Fibroblast of pulmonary artery (primary cell): ENCODE measurements at regions not wholly inside any gene's neighbourhood (a gene's known extent, or its start where the extent isn't known, plus 50 kb on each side); places are given as distances from the start of the nearest gene placed in this dataset.
A peak's percentile ranks its signal among the peaks of the same experiment; 100 is the strongest.
"Not testable (repeated sequence)": the region's sequence is repeated elsewhere in the genome, so short reads cannot be mapped to it uniquely, and the experiment has no call there.

Experiments used
- DNase-seq: peaks from one replicate; pipeline ENCODE4 v3.0.0-alpha.2; 2010; ENCODE audit warnings: low read depth
- H3K4me3 ChIP-seq: replicated peaks from 2 replicates; pipeline ENCODE4 v1.5.1; 2011; ENCODE audit warnings: low read depth, mild to moderate bottlenecking, control low read depth, low read length, moderate library complexity
- TF ChIP-seq, protein P1 (sequence below): IDR thresholded peaks from 2 replicates; pipeline ENCODE4 v1.5.1; 2011; ENCODE audit warnings: mild to moderate bottlenecking, control low read depth, low read length, inconsistent platforms; ENCODE audit errors: missing control alignments

DNA sequence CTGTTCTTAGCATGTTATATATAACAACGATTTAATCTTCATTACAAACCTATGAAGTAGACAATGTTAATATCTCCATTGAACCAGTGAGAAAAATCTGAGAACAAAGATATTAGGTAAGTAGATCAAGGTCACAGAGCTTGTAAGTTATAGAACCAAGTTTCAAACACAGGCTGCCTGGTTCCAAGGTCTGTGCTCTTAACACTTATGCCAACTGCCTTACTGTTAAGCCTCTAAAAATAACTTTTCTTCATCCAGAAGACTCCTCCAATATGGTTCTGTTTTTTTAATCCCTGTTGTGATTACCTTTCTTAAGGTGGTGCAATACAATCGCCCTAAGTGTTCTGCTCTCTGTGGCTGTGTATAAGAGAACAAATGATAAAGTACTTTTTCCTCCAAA, 282.0 kb upstream of the GRID2 start:
- TF ChIP-seq, protein P1, sequence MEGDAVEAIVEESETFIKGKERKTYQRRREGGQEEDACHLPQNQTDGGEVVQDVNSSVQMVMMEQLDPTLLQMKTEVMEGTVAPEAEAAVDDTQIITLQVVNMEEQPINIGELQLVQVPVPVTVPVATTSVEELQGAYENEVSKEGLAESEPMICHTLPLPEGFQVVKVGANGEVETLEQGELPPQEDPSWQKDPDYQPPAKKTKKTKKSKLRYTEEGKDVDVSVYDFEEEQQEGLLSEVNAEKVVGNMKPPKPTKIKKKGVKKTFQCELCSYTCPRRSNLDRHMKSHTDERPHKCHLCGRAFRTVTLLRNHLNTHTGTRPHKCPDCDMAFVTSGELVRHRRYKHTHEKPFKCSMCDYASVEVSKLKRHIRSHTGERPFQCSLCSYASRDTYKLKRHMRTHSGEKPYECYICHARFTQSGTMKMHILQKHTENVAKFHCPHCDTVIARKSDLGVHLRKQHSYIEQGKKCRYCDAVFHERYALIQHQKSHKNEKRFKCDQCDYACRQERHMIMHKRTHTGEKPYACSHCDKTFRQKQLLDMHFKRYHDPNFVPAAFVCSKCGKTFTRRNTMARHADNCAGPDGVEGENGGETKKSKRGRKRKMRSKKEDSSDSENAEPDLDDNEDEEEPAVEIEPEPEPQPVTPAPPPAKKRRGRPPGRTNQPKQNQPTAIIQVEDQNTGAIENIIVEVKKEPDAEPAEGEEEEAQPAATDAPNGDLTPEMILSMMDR = no peak
- DNase-seq = no peak
- H3K4me3 ChIP-seq = no peak overlapping the region

DNA sequence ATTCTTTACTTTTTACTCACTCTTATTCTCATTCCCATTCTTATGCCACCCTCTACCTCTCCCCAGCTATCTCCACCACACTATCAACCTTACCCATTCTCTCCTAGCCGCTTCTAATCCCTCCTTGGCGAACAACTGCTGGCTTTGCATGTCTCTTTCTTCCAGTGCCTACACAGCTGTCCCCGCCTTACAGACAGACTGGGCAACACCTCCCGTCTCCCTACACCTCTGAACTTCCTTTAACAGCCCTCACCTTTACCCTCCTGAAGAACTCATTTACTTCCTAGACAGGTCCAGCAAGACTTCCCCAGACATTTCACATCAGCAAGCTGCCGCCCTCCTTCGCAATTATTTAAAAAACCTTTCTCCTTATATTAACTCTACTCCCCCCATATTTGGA, 274.9 kb upstream of the GRID2 start:
- not testable (repeated sequence) for DNase-seq, H3K4me3 ChIP-seq

DNA sequence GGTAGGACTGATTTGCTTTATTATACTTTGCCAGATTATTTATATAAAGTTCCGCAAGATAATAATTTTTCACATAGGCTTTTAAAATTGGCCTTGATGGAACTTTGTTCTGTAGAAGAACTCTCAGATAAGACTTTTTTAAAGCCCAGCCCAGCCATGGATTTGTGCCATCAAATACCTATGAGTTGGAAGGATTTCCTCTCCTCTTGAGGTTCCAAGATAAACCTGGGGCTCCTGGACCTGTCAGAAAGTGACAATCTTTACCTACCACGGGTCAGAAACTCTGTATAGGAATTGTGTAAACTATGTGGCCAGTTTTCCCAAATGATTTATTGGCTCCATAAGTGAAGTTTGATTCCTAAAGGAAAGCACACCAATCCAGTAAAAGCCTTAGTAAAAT, 271.9 kb upstream of the GRID2 start:
- no peak overlapping the region for H3K4me3 ChIP-seq
- DNase-seq = no peak
- TF ChIP-seq, protein P1 = no peak

DNA sequence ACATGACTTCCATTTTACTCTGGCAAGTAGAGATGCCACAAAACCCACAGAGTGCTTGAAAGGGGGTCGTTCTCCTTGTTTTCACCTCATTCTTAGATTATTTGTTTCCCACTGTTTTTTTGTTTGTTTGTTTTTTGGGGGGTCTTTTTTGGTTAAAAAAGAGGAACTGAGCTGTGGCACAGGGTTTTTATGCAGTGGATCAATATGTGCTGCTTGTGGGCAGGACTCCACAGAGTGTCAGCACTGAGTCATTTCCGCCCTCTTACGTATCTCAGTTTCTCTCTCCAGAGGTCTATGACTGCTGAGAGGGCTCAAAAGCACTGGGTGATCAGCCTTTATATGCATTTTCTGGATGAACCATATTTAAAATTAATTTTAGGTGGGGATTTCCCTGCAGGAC, 268.1 kb upstream of the GRID2 start:
- TF ChIP-seq, protein P1 = no peak
- no peak for DNase-seq
- no peak overlapping the region for H3K4me3 ChIP-seq

DNA sequence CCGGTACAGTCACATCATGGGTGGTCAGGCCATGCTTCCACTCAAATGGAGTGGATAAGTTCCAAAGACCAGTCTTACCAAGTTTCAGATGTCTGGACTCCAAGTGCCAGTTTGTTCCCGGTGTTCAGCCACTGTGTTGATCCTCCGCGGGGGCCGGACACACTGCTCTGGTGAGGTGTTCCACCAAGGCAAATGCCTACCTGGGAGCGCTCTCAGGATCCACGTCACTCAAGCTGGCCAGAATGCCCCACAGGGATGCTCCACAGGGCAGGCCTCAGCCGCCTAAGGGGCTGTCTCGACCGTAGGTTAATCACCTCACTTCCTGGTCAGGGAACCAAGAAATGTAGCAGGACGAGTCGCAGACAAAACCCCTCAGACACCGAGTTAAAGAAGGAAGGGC, 258.0 kb upstream of the GRID2 start:
- no peak for DNase-seq
- no peak overlapping the region for H3K4me3 ChIP-seq
- TF ChIP-seq, protein P1 = no peak

DNA sequence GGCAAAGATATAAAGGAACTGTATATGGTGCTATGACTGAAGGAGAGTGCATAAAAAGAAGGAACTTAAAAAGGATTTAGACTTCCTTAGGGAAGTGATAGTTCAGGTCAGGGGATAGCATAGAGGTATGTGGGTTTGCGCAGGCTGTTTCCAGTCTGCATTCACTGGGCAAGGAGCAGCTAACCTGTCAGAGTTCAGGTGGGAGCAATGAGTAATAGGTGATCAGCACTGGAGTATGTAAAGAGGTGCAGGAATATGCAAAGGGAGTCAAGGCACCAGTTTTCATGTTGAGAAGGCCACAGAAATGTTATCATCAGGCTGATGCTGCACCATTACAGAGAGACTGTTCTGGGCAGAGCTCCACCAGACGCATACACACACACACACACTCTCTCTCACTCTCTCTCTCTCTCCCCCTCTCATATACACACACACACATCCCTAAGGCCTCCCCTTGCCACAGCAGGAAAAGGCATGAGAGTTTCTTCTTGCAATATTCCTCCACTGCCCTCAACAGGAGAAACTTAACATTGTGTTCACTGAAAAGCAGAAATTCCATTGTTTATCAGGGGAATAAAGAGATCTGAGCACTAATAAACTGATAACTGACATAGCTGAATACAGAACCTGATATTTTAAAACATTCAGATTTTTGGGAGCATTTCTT, 256.4 kb upstream of the GRID2 start:
- DNase-seq = peak; percentile 91
- H3K4me3 ChIP-seq = no peak overlapping the region
- TF ChIP-seq, protein P1 = peak; percentile 63

DNA sequence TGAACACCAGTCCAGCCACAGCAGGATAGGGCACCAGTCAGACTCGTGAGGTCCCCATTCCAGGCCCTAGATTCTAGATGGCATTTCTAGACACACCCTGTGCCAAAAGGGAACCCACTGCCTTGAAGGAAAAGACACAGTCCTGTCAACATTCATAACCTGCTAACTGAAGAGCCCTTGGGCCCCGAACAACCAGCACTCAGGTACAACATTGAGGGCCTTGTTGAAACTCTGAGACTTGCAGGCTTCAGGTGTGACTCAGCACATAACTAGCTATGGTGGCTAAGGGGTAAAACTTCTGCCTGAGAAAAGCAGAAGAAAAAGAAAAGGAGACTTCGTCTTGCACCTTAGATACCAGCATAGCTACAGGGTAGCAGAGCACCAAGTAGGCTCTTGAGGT, 252.9 kb upstream of the GRID2 start:
- TF ChIP-seq, protein P1 = no peak
- DNase-seq = no peak
- H3K4me3 ChIP-seq = no peak overlapping the region
